ENCODE measurements at regions not wholly inside any gene's neighbourhood (a gene's known extent, or its start where the extent isn't known, plus 50 kb on each side); places are given as distances from the start of the nearest gene placed in this dataset.

- Histone ChIP-seq H4K8ac (ENCODE audit: extremely low read depth, insufficient read depth, low read length) (no peak overlapping the region), H3K27me3 (replicated peaks in 1 of 4; ENCODE audit: control insufficient read depth in 3 of 4, extremely low read depth in 1 of 4, insufficient read depth in 3 of 4, low read length in 3 of 4) (no peaks in the 10 kb centered on the region), H3K36me3 (ENCODE audit: control insufficient read depth in 2 of 4, insufficient read depth in 4 of 4, low read length in 3 of 4) (no peaks in the 10 kb centered on the region), H3K4me1 (replicated peaks in 1 of 4; ENCODE audit: control insufficient read depth in 3 of 4, insufficient read depth in 4 of 4, low read length in 3 of 4) (no peaks in the 10 kb centered on the region), H3K4me2 (ENCODE audit: insufficient read depth in 1 of 2, low read depth in 2 of 2, low read length in 2 of 2) (no peak overlapping the region), H3K14ac (ENCODE audit: insufficient read length) (no peak overlapping the region), H3K4ac (replicated peaks; ENCODE audit: insufficient read length, low read depth, low read length) (no peak overlapping the region), H3K23ac (ENCODE audit: insufficient read length) (no peak overlapping the region), H3K56ac (replicated peaks; ENCODE audit: insufficient read length, low read depth, low read length) (no peak overlapping the region), H3K9ac (replicated peaks in 1 of 4; ENCODE audit: extremely low read depth in 1 of 4, low read depth in 3 of 4, low read length in 3 of 4) (no peak overlapping the region), H2BK12ac (ENCODE audit: low read depth, low read length) (no peak overlapping the region), H4K91ac (replicated peaks; ENCODE audit: insufficient read length, low read length) (no peak overlapping the region), H2BK120ac (replicated peaks; ENCODE audit: low read depth, low read length) (no peak overlapping the region), H3K18ac (ENCODE audit: extremely low read depth, low read length) (no peak overlapping the region), H2BK20ac (ENCODE audit: low read length) (no peak overlapping the region), H3K79me2 (ENCODE audit: control insufficient read depth in 1 of 2, insufficient read depth in 2 of 2, low read length in 2 of 2) (no peaks in the 10 kb centered on the region), H2AK5ac (ENCODE audit: low read depth, low read length) (no peak overlapping the region), H3K27ac (ENCODE audit: low read depth, low read length) (no peak overlapping the region), H3K23me2 (ENCODE audit: low read depth, low read length) (no peaks in the 10 kb centered on the region), H2BK5ac (ENCODE audit: low read depth, low read length) (no peak overlapping the region), H3K79me1 (ENCODE audit: low read depth, low read length) (no peaks in the 10 kb centered on the region), H2BK15ac (ENCODE audit: low read length) (no peak overlapping the region), H4K5ac (ENCODE audit: insufficient read length, low read depth, low read length) (no peak overlapping the region), H3K9me3 (ENCODE audit: insufficient read depth in 2 of 2, low read depth in 1 of 2, low read length in 1 of 2) (no peaks in the 10 kb centered on the region), H3K4me3 (ENCODE audit: extremely low read depth in 1 of 4, insufficient read depth in 2 of 4, low read depth in 3 of 4, low read length in 4 of 4) (no peak overlapping the region), H2AFZ (ENCODE audit: low read length) (no peak overlapping the region), H4K20me1 (replicated peaks in 1 of 2; ENCODE audit: control insufficient read depth in 1 of 2, insufficient read depth in 2 of 2, low read length in 2 of 2) (no peaks in the 10 kb centered on the region)
- ChIA-PET POLR2A (ENCODE audit: partially characterized antibody) (no interaction called here), CTCF (ENCODE audit: partially characterized antibody) (no interaction called here)
- DNase-seq (ENCODE audit: low read depth in 1 of 2, low spot score in 2 of 2) (no peak), FAIRE-seq (no peak)
- WGBS, 2 experiments (ENCODE audit: extremely low coverage in 1 of 2, insufficient coverage in 1 of 2, insufficient read length in 1 of 2, insufficient replicate concordance in 2 of 2, low coverage in 1 of 2, low lambda C conversion rate in 2 of 2, missing lambda C conversion rate in 1 of 2), result 91% methylated on average over 2 of the region's 2 CpGs; no CpG with 5 or more reads in 1 of the 2 experiments
- no peak for TF ChIP-seq BCL11A (IDR thresholded peaks at IDR 0.05; ENCODE audit: low read depth in 2 of 2, low read length in 2 of 2)
- TF ChIP-seq ASH2L (IDR thresholded peaks at IDR 0.05; ENCODE audit: low read length), result no peak
- TF ChIP-seq YY1 (IDR thresholded peaks at IDR 0.05; ENCODE audit: low read depth, low read length), result no peak
- no peak for TF ChIP-seq EGR1 (IDR thresholded peaks at IDR 0.05; ENCODE audit: borderline replicate concordance, low read depth, low read length)
- no peak for TF ChIP-seq KDM5A (IDR thresholded peaks at IDR 0.05; ENCODE audit: low read length)
- no peak for TF ChIP-seq CBX5 (IDR thresholded peaks at IDR 0.05; ENCODE audit: low read depth, low read length)
- TF ChIP-seq JUN (IDR thresholded peaks at IDR 0.05; ENCODE audit: low read depth, low read length), result no peak
- TF ChIP-seq ATF2 (IDR thresholded peaks at IDR 0.05; ENCODE audit: low read length), result no peak
- no peak for TF ChIP-seq SP2 (IDR thresholded peaks at IDR 0.05; ENCODE audit: low read length)
- no peak for TF ChIP-seq FOSL1 (IDR thresholded peaks at IDR 0.05; ENCODE audit: insufficient read depth, low read depth, low read length)
- TF ChIP-seq RFX5 (IDR thresholded peaks at IDR 0.05; ENCODE audit: borderline replicate concordance, low read depth, low read length), result no peak
- TF ChIP-seq HDAC6 (IDR thresholded peaks at IDR 0.05; ENCODE audit: low read depth, low read length), result no peak
Observed at GRCh38 chr4:11201256-11201655, 227.4 kb downstream of the HS3ST1 start.

Measured in H1 (cell line).